IMR-90 (cell line): ENCODE measurements at regions not wholly inside any gene's neighbourhood (a gene's known extent, or its start where the extent isn't known, plus 50 kb on each side); places are given as distances from the start of the nearest gene placed in this dataset.

ENCODE experiments used
- ATAC-seq: fragments of 200-7000 bp; cut with Tn5 transposase; 2 replicates; pipeline ENCODE4 v1.9.1; 2020; ENCODE audit warnings: low read depth, mild to moderate bottlenecking, moderate library complexity
- BruUV-seq: library from RNA; stranded (reverse); fragments of 400-500 nt; replicated peaks from 2 replicates; lab custom pipeline; 2021; lab: Mats Ljungman, UMichigan
- CTCF ChIA-PET: fragments of 300-600 bp; formaldehyde crosslinking; extraction: SDS; loops from one replicate; lab custom pipeline; 2021; ENCODE audit warnings: antibody characterized with exemption; lab: Yijun Ruan, JAX
- POLR2A ChIA-PET: fragments of 300-600 bp; sonication (Branson Sonifier 250); formaldehyde crosslinking; loops from one replicate; lab custom pipeline; 2022; ENCODE audit warnings: antibody characterized with exemption; ENCODE audit not compliant: unreplicated experiment; lab: Charles Lee
- DNase-seq: peaks from one replicate; pipeline ENCODE4 v3.0.0; 2013
- H2AFZ ChIP-seq: replicated peaks from 2 replicates; pipeline ENCODE3; 2013; ENCODE audit warnings: low read length, mild to moderate bottlenecking; ENCODE audit not compliant: poor library complexity
- H2AK5ac ChIP-seq: 2 replicates; pipeline ENCODE4 v1.6.1; 2013; ENCODE audit warnings: low read depth, low read length, inconsistent platforms
- H2AK9ac ChIP-seq: replicated peaks from 2 replicates; pipeline ENCODE3; 2013; ENCODE audit warnings: mild to moderate bottlenecking, low read depth, low read length, moderate library complexity; ENCODE audit not compliant: poor library complexity
- H2BK120ac ChIP-seq: 2 replicates; pipeline ENCODE4 v1.6.1; 2013; ENCODE audit warnings: low read depth, low read length, inconsistent platforms
- H2BK15ac ChIP-seq: 3 replicates; pipeline ENCODE4 v1.6.1; 2013; ENCODE audit warnings: low read depth, low read length, inconsistent platforms
- H2BK20ac ChIP-seq: 2 replicates; pipeline ENCODE4 v1.6.1; 2013; ENCODE audit warnings: low read depth, mild to moderate bottlenecking, inconsistent platforms, low read length, moderate library complexity
- H2BK5ac ChIP-seq: 2 replicates; pipeline ENCODE4 v1.6.1; 2013; ENCODE audit warnings: mild to moderate bottlenecking, low read depth, low read length, inconsistent platforms; ENCODE audit not compliant: poor library complexity, severe bottlenecking
- H3K14ac ChIP-seq: replicated peaks from 2 replicates; pipeline ENCODE4 v1.6.1; 2013; ENCODE audit warnings: low read depth, low read length, inconsistent platforms
- H3K18ac ChIP-seq: 2 replicates; pipeline ENCODE4 v1.6.1; 2013; ENCODE audit warnings: low read depth, low read length, control low read depth
- H3K23ac ChIP-seq: 2 replicates; pipeline ENCODE4 v1.6.1; 2013; ENCODE audit warnings: low read depth, low read length, inconsistent platforms
- H3K27ac ChIP-seq: 2 replicates; pipeline ENCODE4 v1.5.1; 2013; ENCODE audit warnings: mild to moderate bottlenecking, control low read depth, low read length; ENCODE audit not compliant: insufficient read depth
- H3K27me3 ChIP-seq: 2 replicates; pipeline ENCODE4 v1.6.1; 2013; ENCODE audit warnings: low read length; ENCODE audit not compliant: control insufficient read depth, insufficient read depth
- H3K36me3 ChIP-seq: 2 replicates; pipeline ENCODE4 v1.6.1; 2013; ENCODE audit warnings: low read length, mixed read lengths; ENCODE audit not compliant: control insufficient read depth, insufficient read depth
- H3K4ac ChIP-seq: 2 replicates; pipeline ENCODE4 v1.6.1; 2013; ENCODE audit warnings: low read depth, low read length, inconsistent platforms
- H3K4me1 ChIP-seq: 2 replicates; pipeline ENCODE4 v1.6.1; 2013; ENCODE audit warnings: low read length, mixed read lengths; ENCODE audit not compliant: control insufficient read depth, insufficient read depth
- H3K4me2 ChIP-seq: 2 replicates; pipeline ENCODE4 v1.6.1; 2013; ENCODE audit warnings: low read depth, mild to moderate bottlenecking, control low read depth, low read length, moderate library complexity
- H3K4me3 ChIP-seq: 2 replicates; pipeline ENCODE4 v1.5.1; 2013; ENCODE audit warnings: low read depth, mild to moderate bottlenecking, control low read depth, low read length, moderate library complexity; ENCODE audit not compliant: insufficient read depth
- H3K56ac ChIP-seq: 2 replicates; pipeline ENCODE4 v1.6.1; 2013; ENCODE audit warnings: low read length, inconsistent platforms; ENCODE audit not compliant: insufficient read depth; ENCODE audit errors: extremely low read depth
- H3K79me1 ChIP-seq, 2 experiments: 2 replicates each; pipeline ENCODE4 v1.6.1; 2013; ENCODE audit warnings: low read length in 2 of 2, inconsistent platforms in 1 of 2, low read depth in 1 of 2
- H3K9ac ChIP-seq: 2 replicates; pipeline ENCODE4 v1.6.1; 2013; ENCODE audit warnings: low read depth, low read length, control low read depth
- H3K9me1 ChIP-seq: 2 replicates; pipeline ENCODE4 v1.6.1; 2013; ENCODE audit warnings: low read length, inconsistent platforms; ENCODE audit not compliant: insufficient read depth
- H3K9me3 ChIP-seq: 2 replicates; pipeline ENCODE4 v1.6.1; 2013; ENCODE audit warnings: low read length; ENCODE audit not compliant: control insufficient read depth, insufficient read depth
- H4K20me1 ChIP-seq: 2 replicates; pipeline ENCODE4 v1.6.1; 2013; ENCODE audit warnings: low read length, inconsistent platforms; ENCODE audit not compliant: insufficient read depth
- H4K5ac ChIP-seq: 2 replicates; pipeline ENCODE4 v1.6.1; 2013; ENCODE audit warnings: mild to moderate bottlenecking, low read depth, low read length, control low read depth
- H4K8ac ChIP-seq, 2 experiments: 2 replicates each; pipeline ENCODE4 v1.6.1; 2013; ENCODE audit warnings: low read depth in 2 of 2, low read length in 2 of 2, control low read depth in 1 of 2, inconsistent platforms in 1 of 2
- H4K91ac ChIP-seq: 2 replicates; pipeline ENCODE4 v1.6.1; 2013; ENCODE audit warnings: low read depth, low read length, inconsistent platforms; ENCODE audit not compliant: insufficient read depth
- BHLHE40 ChIP-seq: fragments of 150-350 bp; IDR thresholded peaks from 2 replicates; pipeline ENCODE4 v1.6.1; 2016; ENCODE audit warnings: mild to moderate bottlenecking, low read depth, low read length
- CEBPB ChIP-seq: IDR thresholded peaks from 2 replicates; pipeline ENCODE4 v1.6.1; 2012; ENCODE audit warnings: low read depth, low read length, improper control_type of control experiment
- CHD1 ChIP-seq: IDR thresholded peaks from 2 replicates; pipeline ENCODE4 v1.6.1; 2012; ENCODE audit warnings: low read depth, low read length, improper control_type of control experiment
- MAFK ChIP-seq: IDR thresholded peaks from 2 replicates; pipeline ENCODE4 v1.6.1; 2012; ENCODE audit warnings: low read depth, low read length, improper control_type of control experiment
- MAZ ChIP-seq: IDR thresholded peaks from 2 replicates; pipeline ENCODE4 v1.6.1; 2012; ENCODE audit warnings: low read depth, mild to moderate bottlenecking, low read length, improper control_type of control experiment, moderate library complexity, borderline replicate concordance
- MXI1 ChIP-seq: IDR thresholded peaks from 2 replicates; pipeline ENCODE4 v1.6.1; 2012; ENCODE audit warnings: low read depth, mild to moderate bottlenecking, low read length, moderate library complexity, borderline replicate concordance
- NFE2L2 ChIP-seq: fragments of 150-350 bp; IDR thresholded peaks from 2 replicates; pipeline ENCODE4 v1.6.1; 2016; ENCODE audit warnings: low read depth, mild to moderate bottlenecking, low read length
- POLR2A ChIP-seq: IDR thresholded peaks from 2 replicates; pipeline ENCODE4 v1.6.1; 2012; ENCODE audit warnings: mild to moderate bottlenecking, low read depth, low read length
- RAD21 ChIP-seq: IDR thresholded peaks from 2 replicates; pipeline ENCODE4 v1.6.1; 2012; ENCODE audit warnings: low read length, improper control_type of control experiment
- RCOR1 ChIP-seq: IDR thresholded peaks from 2 replicates; pipeline ENCODE4 v1.6.1; 2012; ENCODE audit warnings: mild to moderate bottlenecking, low read length, improper control_type of control experiment; ENCODE audit not compliant: insufficient replicate concordance
- RFX5 ChIP-seq: IDR thresholded peaks from 2 replicates; pipeline ENCODE4 v1.8.0; 2012; ENCODE audit warnings: low read depth, mild to moderate bottlenecking, low read length, moderate library complexity
- SMC3 ChIP-seq: fragments of 150-350 bp; IDR thresholded peaks from 2 replicates; pipeline ENCODE4 v1.6.1; 2016; ENCODE audit warnings: low read depth, mild to moderate bottlenecking, antibody characterized with exemption, low read length, moderate library complexity
- WGBS, 2 experiments: methylation state at CpG; one replicate each; pipeline versions ENCODE4 v1.1.5 to v1.1.7; 2013; ENCODE audit warnings: missing lambda C conversion rate in 2 of 2; ENCODE audit not compliant: insufficient read length in 1 of 2; ENCODE audit errors: extremely low coverage in 2 of 2; 5-methylcytosine and 5-hydroxymethylcytosine counted together
- dilution Hi-C: fragments of 300-500 bp; cut with HindIII; formaldehyde crosslinking; loops from one replicate; pipeline ENCODE4 v1.14.3; 2018; ENCODE audit warnings: low sequenced_read_pairs; ENCODE audit not compliant: unreplicated experiment
- in situ Hi-C: fragments of 300-500 bp; cut with MboI; formaldehyde crosslinking; loops from 3 replicates; pipeline ENCODE4 v1.14.3; 2019; ENCODE audit warnings: low sequenced_read_pairs, inconsistent platforms, mixed read lengths
- intact Hi-C: fragments of 100-400 bp; cut with micrococcal nuclease; formaldehyde crosslinking; loops from 2 replicates; pipeline ENCODE4 v1.10.0; 2022
- TF ChIP-seq, protein P1 (sequence below): fragments of 150-350 bp; IDR thresholded peaks from 2 replicates; pipeline ENCODE4 v1.6.1; 2017; ENCODE audit warnings: mild to moderate bottlenecking, antibody characterized with exemption, low read length, low read depth
- TF ChIP-seq, protein P2 (sequence below): fragments of 150-350 bp; IDR thresholded peaks from 2 replicates; pipeline ENCODE4 v1.6.1; 2016; ENCODE audit warnings: low read depth, mild to moderate bottlenecking, low read length, moderate library complexity, borderline replicate concordance
- TF ChIP-seq, protein P3 (sequence below): conservative IDR thresholded peaks from 2 replicates; pipeline ENCODE4 v1.5.1; 2012; ENCODE audit warnings: mild to moderate bottlenecking, low read depth, low read length, improper control_type of control experiment

DNA sequence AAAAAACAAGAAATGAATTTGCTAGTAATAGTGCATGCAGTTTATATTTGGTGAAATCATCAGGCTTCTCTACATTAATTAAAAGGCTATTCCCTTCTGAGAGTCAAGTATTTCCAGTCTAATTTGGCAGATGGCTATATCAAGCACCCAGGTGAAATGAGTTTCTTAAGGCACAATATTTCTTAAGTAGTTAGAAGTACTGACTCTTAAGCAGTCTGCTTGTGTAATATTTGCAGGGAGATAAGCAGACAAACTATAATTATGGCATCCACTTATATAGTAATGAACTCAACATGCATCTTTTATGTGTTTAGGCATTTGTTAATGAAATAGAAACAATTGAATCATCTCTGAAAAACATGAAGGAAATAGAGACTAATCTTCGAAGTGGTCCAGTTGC is 189.2 kb downstream of the UTRN start:
- H3K56ac ChIP-seq: no peak overlapping the region
- no peak overlapping the region for H4K91ac ChIP-seq
- ChIA-PET POLR2A (no interaction called here), CTCF (no interaction called here)
- no CpG with 5 or more reads among the region's 1 CpG for WGBS, 2 experiments
- no peaks in the 10 kb centered on the region for H3K79me1 ChIP-seq
- H3K27ac ChIP-seq: no peak overlapping the region
- H2BK120ac ChIP-seq: no peak overlapping the region
- BruUV-seq: no TSS peak
- intact Hi-C loops: no loop called here
- ATAC-seq (no peak), DNase-seq (no peak)
- H3K18ac ChIP-seq: no peak overlapping the region
- no peak overlapping the region for H3K4me3 ChIP-seq
- TF ChIP-seq CHD1: no peak
- no peak for TF ChIP-seq MAZ
- TF ChIP-seq SMC3: no peak
- TF ChIP-seq, protein P1, sequence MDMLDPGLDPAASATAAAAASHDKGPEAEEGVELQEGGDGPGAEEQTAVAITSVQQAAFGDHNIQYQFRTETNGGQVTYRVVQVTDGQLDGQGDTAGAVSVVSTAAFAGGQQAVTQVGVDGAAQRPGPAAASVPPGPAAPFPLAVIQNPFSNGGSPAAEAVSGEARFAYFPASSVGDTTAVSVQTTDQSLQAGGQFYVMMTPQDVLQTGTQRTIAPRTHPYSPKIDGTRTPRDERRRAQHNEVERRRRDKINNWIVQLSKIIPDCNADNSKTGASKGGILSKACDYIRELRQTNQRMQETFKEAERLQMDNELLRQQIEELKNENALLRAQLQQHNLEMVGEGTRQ: no peak
- TF ChIP-seq, protein P2, sequence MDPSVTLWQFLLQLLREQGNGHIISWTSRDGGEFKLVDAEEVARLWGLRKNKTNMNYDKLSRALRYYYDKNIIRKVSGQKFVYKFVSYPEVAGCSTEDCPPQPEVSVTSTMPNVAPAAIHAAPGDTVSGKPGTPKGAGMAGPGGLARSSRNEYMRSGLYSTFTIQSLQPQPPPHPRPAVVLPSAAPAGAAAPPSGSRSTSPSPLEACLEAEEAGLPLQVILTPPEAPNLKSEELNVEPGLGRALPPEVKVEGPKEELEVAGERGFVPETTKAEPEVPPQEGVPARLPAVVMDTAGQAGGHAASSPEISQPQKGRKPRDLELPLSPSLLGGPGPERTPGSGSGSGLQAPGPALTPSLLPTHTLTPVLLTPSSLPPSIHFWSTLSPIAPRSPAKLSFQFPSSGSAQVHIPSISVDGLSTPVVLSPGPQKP: no peak
- TF ChIP-seq MXI1: no peak
- no peak for TF ChIP-seq RAD21
- no peak for TF ChIP-seq RFX5
- TF ChIP-seq MAFK: no peak
- no peak for TF ChIP-seq RCOR1
- TF ChIP-seq POLR2A: no peak
- TF ChIP-seq, protein P3, sequence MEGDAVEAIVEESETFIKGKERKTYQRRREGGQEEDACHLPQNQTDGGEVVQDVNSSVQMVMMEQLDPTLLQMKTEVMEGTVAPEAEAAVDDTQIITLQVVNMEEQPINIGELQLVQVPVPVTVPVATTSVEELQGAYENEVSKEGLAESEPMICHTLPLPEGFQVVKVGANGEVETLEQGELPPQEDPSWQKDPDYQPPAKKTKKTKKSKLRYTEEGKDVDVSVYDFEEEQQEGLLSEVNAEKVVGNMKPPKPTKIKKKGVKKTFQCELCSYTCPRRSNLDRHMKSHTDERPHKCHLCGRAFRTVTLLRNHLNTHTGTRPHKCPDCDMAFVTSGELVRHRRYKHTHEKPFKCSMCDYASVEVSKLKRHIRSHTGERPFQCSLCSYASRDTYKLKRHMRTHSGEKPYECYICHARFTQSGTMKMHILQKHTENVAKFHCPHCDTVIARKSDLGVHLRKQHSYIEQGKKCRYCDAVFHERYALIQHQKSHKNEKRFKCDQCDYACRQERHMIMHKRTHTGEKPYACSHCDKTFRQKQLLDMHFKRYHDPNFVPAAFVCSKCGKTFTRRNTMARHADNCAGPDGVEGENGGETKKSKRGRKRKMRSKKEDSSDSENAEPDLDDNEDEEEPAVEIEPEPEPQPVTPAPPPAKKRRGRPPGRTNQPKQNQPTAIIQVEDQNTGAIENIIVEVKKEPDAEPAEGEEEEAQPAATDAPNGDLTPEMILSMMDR: no peak
- TF ChIP-seq BHLHE40: no peak
- TF ChIP-seq NFE2L2: no peak
- no peak for TF ChIP-seq CEBPB
- H3K9me1 ChIP-seq: 0 out of 2 replicates have a peak, but pooled peaks cover 6% of the 10 kb centered on the region
- no peak overlapping the region for H2AK5ac ChIP-seq
- no peak overlapping the region for H3K23ac ChIP-seq
- no peak overlapping the region for H2BK20ac ChIP-seq
- no peak overlapping the region for H3K14ac ChIP-seq
- H2BK5ac ChIP-seq: no peak overlapping the region
- dilution Hi-C loops: no loop called here
- H3K9ac ChIP-seq: no peak overlapping the region
- H3K9me3 ChIP-seq: no peaks in the 10 kb centered on the region
- no peak overlapping the region for H2AFZ ChIP-seq
- in situ Hi-C loops: no loop called here
- H3K4me2 ChIP-seq: no peak overlapping the region
- no peaks in the 10 kb centered on the region for H3K4me1 ChIP-seq
- no peaks in the 10 kb centered on the region for H3K27me3 ChIP-seq
- no peak overlapping the region for H4K5ac ChIP-seq
- H2AK9ac ChIP-seq: no peak overlapping the region
- H3K36me3 ChIP-seq: peaks cover 8% of the 10 kb centered on the region
- H4K20me1 ChIP-seq: no peaks in the 10 kb centered on the region
- H2BK15ac ChIP-seq: no peak overlapping the region
- no peak overlapping the region for H4K8ac ChIP-seq
- no peak overlapping the region for H3K4ac ChIP-seq
